COR-L47 (cell line): ENCODE measurements at regions not wholly inside any gene's neighbourhood (a gene's known extent, or its start where the extent isn't known, plus 50 kb on each side); places are given as distances from the start of the nearest gene placed in this dataset.
"Not testable (repeated sequence)": the region's sequence is repeated elsewhere in the genome, so short reads cannot be mapped to it uniquely, and the experiment has no call there.

Source experiments
- DNase-seq: peaks from one replicate; lab custom pipeline; 2025; lab: John Stamatoyannopoulos, UW

GRCh38 chr11:129699711-129700304 is 115.8 kb upstream of the TMEM45B start:
- no peak for DNase-seq

DNA sequence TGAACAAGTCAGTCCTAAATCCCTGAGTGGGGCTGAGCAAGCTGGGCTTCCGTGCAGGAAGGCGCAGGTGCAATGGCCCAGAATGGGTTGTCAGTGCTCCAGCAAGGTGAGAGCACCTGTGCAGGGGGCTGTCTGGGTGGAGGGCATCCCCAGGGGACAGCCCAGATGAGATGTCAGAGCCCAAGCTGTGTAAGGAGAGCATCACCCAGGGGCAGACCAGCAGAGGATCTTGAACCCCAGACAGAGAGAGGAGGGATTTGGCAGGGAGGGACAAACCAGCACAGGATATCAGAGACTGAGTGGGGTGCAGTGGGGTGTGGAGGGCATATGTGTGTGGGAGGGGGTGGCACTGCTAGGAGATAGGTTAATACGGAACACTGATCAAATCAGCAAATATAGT is 114.9 kb upstream of the TMEM45B start:
- no peak for DNase-seq

DNA sequence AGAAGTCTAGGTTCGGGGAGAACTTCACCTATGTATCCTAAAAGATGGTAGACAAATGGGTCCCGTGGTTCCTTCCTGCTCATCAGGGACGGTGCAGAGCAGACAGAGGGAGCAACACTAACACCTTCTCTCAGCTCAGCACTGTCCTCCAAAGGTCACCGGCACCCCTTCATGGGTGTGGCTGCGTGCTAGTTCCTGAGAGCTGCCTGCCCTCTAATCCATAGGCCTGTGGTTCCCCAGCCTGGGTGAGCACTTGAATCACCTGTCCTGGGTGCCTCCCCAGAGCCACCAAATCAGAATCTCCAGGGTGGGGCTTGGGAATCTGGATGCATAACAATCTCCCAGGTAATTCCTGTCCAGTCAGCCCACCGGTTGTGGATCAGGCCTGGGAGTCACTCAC is 113.9 kb upstream of the TMEM45B start:
- no peak for DNase-seq

DNA sequence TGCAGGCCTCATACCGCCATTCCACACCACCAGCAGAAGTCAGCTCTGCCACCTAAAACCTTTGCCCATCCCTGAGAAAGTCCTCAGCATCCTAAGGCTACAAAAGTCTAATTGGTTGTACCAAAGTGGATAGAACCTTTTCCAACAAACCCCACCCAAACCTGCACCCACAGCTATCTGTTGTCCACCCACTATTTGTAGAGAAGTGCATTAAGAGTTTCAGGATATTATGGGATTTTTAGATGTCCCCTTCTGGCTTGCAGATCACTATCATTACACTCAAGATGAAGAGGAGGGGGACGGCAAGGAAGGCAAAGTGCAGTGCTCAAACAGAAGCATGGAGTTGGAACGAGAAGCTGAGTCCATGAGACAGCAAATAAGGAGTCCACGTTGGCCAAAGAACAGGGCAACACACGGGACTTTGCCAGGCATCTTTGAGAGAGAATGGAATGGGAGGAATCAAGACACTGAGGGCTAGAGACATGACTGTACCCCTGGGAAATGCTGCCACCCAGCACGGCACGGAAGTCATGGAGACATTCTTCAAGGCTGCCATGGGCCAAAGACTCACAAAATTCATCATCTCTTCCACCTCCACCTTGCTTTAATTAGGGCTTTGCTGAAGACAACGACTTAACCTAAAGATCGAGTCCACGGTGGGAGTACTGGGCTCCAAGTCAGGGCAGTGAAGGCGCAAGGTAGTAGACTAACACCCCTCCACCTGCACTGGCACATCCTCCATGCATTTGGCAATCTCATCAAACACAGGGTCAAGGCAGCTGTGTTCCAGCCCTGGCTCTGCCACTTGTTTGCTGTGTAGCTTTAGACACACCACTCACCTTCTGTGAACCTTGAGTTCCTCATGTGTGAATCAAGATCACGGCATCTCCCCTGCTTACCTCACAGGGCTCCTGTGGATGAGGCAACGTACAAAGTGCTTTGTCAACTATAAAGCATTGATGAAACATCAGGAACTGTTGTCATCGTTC is 112.9 kb upstream of the TMEM45B start:
- DNase-seq = no peak

- DNase-seq = no peak
Measured at GRCh38 chr11:129703846-129704245, 111.8 kb upstream of the TMEM45B start.

DNA sequence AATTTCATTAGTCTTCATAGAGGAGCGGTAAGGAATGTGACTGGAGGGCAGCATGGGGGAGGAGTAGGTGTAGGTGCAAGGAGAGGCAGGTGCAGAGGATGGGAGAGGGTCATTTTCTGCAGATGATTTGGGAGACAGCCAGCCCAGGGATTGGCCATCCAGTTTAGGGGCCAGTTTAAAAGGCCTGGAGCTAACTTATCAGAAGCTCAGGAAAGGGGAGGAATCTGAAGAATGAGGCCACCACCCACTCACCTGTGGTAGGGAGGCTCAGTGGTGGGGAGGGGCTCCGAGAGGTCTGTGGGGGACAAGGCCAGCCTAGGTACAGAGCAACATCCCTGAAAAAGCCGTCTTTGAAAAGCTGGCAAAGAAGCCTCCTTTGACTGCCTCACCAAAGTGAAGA is 110.8 kb upstream of the TMEM45B start:
- no peak for DNase-seq

- no peak for DNase-seq
Measured at GRCh38 chr11:129705341-129705740, 110.3 kb upstream of the TMEM45B start.

- no peak for DNase-seq
Measured at GRCh38 chr11:129705933-129706332, 109.7 kb upstream of the TMEM45B start.

DNA sequence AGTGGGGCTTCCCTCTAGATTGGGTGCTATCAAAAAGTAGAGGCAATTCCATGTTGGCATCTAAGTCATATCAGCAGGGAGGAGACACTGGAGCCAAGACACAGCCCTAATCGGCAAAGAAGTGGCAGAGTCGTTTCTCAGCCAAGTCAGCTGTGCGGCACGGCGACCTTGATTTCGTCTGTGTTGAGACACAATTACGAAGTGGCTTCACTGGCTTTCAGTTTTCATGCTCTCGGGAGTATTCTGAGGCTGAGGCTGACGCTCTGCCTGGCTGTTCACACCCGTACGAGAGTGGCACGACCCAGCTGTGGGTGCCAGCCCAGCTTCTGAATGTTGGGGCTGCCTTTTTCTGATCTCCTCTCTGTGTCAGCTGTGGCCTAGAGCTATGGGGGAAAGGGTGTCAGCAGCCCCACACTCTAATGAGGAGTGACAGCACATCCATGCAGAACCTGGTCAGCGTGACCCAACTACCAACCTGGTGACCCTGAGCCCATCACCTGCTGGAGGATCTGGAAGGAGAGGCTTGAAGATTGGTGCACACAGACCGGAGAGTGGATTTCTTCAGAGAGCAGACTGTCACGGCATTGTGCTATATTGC is 105.7 kb upstream of the TMEM45B start:
- no peak for DNase-seq

DNA sequence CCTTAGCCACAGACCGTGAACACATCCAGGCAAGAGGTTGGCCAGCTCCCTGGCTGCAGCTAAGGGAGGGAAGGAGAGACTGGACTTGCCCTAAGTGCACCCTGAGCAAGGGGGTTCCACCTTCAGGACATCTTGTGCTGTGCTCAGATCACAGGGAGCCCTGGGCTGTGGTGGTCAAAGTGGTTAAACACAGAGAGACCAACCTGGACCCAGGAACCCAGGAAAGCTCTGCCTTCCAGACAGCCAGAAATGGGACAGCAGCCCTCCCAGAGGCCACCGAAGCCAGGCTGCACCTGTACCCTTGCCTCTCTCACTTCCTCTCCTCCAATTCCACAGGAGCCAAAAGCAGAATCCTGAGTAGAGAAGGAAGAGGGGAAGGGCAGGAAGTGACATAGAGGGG is 105.2 kb upstream of the TMEM45B start:
- DNase-seq = no peak

GRCh38 chr11:129711760-129712159 is 103.9 kb upstream of the TMEM45B start:
- no peak for DNase-seq

DNA sequence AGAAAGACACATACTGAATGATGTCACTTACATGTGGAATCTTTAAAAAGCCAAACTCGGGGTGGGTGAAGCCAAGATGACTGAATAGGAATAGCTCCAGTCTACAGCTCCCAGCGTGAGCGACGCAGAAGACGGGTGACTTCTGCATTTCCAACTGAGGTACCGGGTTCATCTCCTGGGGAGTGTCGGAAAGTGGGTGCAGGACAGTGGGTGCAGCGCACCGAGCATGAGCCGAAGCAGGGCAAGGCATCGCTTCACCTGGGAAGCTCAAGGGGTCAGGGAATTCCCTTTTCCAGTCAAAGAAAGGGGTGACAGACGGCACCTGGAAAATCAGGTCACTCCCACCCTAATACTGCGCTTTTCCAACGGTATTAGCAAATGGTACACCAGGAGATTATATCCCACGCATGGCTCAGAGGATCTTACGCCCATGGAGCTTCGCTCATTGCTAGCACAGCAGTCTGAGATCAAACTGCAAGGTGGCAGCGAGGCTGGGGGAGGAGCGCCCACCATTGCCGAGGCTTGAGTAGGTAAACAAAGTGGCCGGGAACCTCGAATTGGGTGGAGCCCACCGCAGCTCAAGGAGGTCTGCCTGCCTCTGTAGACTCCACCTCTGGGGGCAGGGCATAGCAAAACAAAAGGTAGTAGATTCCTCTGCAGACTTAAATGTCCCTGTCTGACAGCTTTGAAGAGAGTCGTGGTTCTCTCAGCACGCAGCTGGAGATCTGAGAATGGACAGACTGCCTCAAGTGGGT is 103.0 kb upstream of the TMEM45B start:
- not testable (repeated sequence) for DNase-seq

DNA sequence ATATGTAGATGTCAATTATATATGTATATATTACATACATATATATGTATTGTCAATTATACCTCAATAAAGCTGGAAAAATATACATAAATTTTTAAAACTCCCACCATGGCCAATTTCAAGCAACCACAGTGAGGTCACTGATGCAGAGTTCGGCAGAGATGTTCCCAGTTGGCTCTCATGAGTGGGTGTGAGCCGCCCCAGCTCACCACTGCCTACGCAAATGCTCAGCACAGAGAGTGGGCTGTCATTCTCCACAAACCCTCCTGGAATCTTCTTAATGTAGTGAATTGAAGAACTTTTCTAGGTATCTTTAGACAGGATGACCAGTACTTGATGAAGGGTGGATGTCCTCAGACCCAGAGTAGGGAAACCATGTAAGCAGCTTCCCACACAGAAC is 96.6 kb upstream of the TMEM45B start:
- no peak for DNase-seq

- no peak for DNase-seq
Measured at GRCh38 chr11:129720156-129720555, 95.5 kb upstream of the TMEM45B start.

- DNase-seq = no peak
Measured at GRCh38 chr11:129720994-129721393, 94.7 kb upstream of the TMEM45B start.

GRCh38 chr11:129721685-129722084 is 94.0 kb upstream of the TMEM45B start:
- DNase-seq = no peak

DNA sequence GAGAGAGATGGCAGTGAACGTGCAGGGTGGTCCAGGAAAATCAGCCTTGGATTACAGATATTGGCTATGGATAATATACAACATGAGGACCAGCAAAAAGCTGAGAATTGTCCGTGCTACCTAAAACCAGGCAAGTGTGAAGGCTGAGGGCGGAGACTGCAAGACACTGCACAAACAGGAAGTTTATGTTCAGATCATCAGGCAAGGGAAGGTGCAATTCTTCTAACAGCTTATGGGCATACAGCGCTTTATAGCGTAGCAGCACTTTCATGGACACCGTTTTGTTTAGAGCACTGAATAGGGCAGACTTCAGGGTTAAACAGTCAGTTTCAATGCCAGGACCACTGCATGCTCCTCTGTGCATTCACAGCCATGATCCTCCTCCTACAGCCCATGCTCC is 93.1 kb upstream of the TMEM45B start:
- no peak for DNase-seq

DNA sequence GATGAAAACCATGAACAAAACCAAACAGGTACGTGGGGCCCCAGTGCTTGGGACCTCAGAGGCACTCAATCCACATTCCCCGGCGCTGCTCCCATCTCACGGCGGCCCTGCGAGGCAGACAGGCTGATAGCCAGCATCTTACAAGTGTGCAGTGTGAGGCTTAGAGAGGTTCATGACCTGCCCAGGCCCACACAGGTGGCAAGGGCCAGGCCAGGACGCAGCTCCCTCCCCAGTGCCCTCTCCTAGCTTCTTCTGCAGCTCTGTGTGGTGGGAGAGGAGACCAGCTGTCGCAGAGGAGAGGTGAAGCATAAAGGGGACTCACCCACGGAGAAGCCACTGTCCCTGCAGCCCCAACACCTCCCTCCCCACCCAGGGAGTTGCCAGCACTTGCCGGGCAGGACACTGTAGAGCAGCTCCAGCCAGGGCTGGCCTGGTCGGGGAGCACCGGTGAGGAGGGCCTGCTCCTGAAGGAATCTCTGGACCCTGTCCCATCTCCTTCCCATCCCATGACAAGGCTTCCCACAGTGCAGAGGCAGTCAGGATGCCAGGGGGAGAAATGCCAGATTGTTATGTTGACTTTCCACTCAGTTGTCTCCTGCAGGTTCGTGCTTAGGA is 92.4 kb upstream of the TMEM45B start:
- no peak for DNase-seq

DNA sequence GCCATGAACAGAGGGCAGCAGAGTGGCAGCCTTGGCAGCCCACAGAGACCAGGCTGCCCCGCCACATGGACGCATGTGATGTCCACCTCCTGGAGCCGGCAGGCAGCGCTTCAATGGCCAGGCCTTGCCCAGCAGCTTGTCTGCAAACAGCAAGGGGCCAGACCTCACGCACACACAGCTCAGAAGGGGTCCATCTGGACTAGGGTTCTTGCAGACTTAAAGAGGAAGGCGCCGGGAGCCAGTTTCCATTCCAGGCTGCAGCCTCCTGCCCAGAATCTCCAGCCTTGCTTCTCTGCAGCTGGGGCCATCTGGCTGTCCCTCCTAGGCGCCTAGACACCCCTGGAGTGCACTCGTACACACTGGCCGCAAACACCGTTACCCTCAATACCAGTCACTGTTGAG is 91.9 kb upstream of the TMEM45B start:
- no peak for DNase-seq

GRCh38 chr11:129724866-129725265 is 90.8 kb upstream of the TMEM45B start:
- DNase-seq = no peak

DNA sequence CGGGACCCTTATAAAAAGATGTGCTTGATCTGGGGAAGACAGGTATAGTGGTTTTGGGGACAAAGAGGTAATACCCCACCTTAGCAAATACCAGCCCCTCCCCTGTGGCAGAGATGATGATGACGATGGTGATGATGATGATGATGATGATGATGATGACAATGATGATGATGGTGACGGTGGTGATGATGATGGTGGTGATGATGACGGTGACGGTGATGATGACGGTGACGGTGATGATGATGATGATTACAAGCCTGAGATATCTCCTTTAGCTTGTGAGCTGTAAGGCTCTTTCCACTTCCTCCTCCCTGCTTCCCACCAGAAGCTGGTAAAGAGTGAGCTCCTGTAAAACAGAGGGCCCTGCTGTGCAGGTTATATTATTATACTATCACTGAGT is 89.5 kb upstream of the TMEM45B start:
- DNase-seq = no peak

GRCh38 chr11:129728581-129728980 is 87.1 kb upstream of the TMEM45B start:
- peak; percentile 49 for DNase-seq
